D721Med (cell line): ENCODE measurements at regions not wholly inside any gene's neighbourhood (a gene's known extent, or its start where the extent isn't known, plus 50 kb on each side); places are given as distances from the start of the nearest gene placed in this dataset.

Experiments used
- DNase-seq: peaks from one replicate; pipeline ENCODE4 v3.0.0; 2011; ENCODE audit warnings: low spot score; ENCODE audit not compliant: insufficient read length
- FAIRE-seq: peaks from 2 replicates; lab custom pipeline; 2011; peaks lifted over from hg19 to GRCh38; lab: Jason Lieb, UNC
- TF ChIP-seq, protein P1 (sequence below): IDR thresholded peaks from 2 replicates; pipeline ENCODE4 v1.5.1; 2012; ENCODE audit warnings: mild to moderate bottlenecking, control low read depth; ENCODE audit not compliant: insufficient read depth; ENCODE audit errors: missing control alignments

GRCh38 chr6:51098246-51098645, 279.6 kb downstream of the TFAP2B start:
- TF ChIP-seq, protein P1, sequence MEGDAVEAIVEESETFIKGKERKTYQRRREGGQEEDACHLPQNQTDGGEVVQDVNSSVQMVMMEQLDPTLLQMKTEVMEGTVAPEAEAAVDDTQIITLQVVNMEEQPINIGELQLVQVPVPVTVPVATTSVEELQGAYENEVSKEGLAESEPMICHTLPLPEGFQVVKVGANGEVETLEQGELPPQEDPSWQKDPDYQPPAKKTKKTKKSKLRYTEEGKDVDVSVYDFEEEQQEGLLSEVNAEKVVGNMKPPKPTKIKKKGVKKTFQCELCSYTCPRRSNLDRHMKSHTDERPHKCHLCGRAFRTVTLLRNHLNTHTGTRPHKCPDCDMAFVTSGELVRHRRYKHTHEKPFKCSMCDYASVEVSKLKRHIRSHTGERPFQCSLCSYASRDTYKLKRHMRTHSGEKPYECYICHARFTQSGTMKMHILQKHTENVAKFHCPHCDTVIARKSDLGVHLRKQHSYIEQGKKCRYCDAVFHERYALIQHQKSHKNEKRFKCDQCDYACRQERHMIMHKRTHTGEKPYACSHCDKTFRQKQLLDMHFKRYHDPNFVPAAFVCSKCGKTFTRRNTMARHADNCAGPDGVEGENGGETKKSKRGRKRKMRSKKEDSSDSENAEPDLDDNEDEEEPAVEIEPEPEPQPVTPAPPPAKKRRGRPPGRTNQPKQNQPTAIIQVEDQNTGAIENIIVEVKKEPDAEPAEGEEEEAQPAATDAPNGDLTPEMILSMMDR, result no peak
- FAIRE-seq (no peak), DNase-seq (no peak)

GRCh38 chr6:51098791-51099190, 280.1 kb downstream of the TFAP2B start:
- DNase-seq (no peak), FAIRE-seq (no peak)
- TF ChIP-seq, protein P1, result no peak

DNA sequence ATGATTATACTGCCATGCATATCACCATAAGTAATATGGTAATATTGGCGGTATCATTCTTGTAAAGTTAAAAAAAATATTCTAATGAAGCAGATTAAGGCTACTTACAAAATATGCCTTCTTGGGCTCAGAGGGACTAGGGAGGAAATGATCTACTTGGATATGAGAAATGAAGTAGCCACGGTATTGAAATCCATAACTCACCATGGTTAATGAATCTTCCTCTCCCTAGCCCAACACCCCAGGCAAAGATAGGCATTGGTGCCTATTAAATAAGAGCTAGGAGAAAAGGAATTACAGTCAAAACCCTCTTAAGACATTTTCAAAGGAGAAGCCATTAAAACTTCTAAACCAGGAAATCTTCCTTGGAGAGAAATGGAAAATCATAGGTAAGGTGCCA, 280.5 kb downstream of the TFAP2B start:
- DNase-seq, result no peak
- FAIRE-seq, result no peak
- TF ChIP-seq, protein P1, result no peak

GRCh38 chr6:51105357-51105756, 286.7 kb downstream of the TFAP2B start:
- TF ChIP-seq, protein P1, result no peak
- FAIRE-seq, result no peak
- DNase-seq, result no peak

GRCh38 chr6:51107769-51108203, 289.1 kb downstream of the TFAP2B start:
- FAIRE-seq, result no peak
- no peak for DNase-seq
- TF ChIP-seq, protein P1, result no peak

- no peak for FAIRE-seq
- no peak for DNase-seq
- TF ChIP-seq, protein P1, result no peak
Measured at GRCh38 chr6:51108563-51109234, 290.0 kb downstream of the TFAP2B start.

DNA sequence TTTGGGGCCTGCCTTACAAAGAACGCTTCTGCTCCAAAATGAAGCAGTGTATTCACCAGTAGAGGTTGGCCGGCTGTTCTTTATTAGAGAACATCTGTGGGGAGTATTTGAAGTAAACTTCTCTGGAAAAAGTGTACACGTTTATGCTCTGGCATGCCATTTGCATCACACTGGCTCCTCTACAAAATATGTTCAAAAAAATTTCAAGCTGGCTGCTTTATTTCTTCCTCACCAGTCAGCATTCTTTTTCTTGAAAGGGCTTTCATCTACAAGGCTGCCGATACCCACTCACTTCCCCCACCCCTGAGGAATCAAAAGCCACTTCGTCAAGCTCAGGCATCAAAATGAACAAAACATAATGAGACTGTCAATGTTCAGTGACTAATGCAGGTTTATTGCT, 294.1 kb downstream of the TFAP2B start:
- DNase-seq, result no peak
- TF ChIP-seq, protein P1, result no peak
- no peak for FAIRE-seq
